PC-3 (cell line): ENCODE measurements at regions not wholly inside any gene's neighbourhood (a gene's known extent, or its start where the extent isn't known, plus 50 kb on each side); places are given as distances from the start of the nearest gene placed in this dataset.

ENCODE experiments used
- EZH2 ChIP-seq: fragments of 300-600 bp; sonication (generic); IDR thresholded peaks from one replicate; pipeline ENCODE4 v1.6.1; 2017; ENCODE audit warnings: antibody characterized with exemption, mild to moderate bottlenecking, low read length; ENCODE audit not compliant: unreplicated experiment
- TF ChIP-seq, protein P1 (sequence below): fragments of 300-600 bp; sonication (generic); conservative IDR thresholded peaks from 2 replicates; pipeline ENCODE4 v1.5.1; 2017; ENCODE audit warnings: antibody characterized with exemption, low read depth, mild to moderate bottlenecking, low read length

DNA sequence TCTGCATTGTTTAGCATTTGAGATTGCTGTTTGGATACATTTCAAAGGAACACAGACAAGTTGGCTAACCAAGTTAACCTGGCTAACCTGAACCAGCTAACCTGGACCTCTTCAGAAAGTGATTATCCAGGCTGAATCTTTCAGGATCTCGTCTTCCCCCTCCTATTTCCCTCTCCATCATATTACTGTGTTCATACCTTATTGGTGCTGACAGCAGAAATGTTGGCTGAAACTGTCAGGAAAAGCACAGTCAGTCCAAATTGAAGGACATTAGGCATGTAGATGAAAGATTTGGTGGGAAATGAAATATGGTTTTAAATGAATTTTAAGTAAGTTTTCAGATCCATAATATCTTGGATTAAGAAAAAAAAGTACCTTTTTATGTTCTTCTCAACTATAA is 92.5 kb upstream of the NEUROD1 start:
- TF ChIP-seq EZH2, result no peak
- TF ChIP-seq, protein P1, sequence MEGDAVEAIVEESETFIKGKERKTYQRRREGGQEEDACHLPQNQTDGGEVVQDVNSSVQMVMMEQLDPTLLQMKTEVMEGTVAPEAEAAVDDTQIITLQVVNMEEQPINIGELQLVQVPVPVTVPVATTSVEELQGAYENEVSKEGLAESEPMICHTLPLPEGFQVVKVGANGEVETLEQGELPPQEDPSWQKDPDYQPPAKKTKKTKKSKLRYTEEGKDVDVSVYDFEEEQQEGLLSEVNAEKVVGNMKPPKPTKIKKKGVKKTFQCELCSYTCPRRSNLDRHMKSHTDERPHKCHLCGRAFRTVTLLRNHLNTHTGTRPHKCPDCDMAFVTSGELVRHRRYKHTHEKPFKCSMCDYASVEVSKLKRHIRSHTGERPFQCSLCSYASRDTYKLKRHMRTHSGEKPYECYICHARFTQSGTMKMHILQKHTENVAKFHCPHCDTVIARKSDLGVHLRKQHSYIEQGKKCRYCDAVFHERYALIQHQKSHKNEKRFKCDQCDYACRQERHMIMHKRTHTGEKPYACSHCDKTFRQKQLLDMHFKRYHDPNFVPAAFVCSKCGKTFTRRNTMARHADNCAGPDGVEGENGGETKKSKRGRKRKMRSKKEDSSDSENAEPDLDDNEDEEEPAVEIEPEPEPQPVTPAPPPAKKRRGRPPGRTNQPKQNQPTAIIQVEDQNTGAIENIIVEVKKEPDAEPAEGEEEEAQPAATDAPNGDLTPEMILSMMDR, result no peak
